ENCODE measurements at regions not wholly inside any gene's neighbourhood (a gene's known extent, or its start where the extent isn't known, plus 50 kb on each side); places are given as distances from the start of the nearest gene placed in this dataset.

GRCh38 chr10:59970396-59971368 lies 64.3 kb upstream of the CCDC6 start:
- no peak overlapping the region for H3K9ac ChIP-seq (ENCODE audit: low read depth in 1 of 2, low read length in 2 of 2)
- no peaks in the 10 kb centered on the region for H3K36me3 ChIP-seq (ENCODE audit: control insufficient read depth in 4 of 4, insufficient read depth in 3 of 4, low read depth in 1 of 4, low read length in 3 of 4)
- no peak for TF ChIP-seq CTCF (IDR thresholded peaks at IDR 0.05; ENCODE audit: low read depth, low read length, missing input control)
- no peak for TF ChIP-seq REST (IDR thresholded peaks at IDR 0.05)
- no peak for TF ChIP-seq SP1 (IDR thresholded peaks at IDR 0.05)
- no peak for TF ChIP-seq ATF3 (IDR thresholded peaks at IDR 0.05)
- no peak for TF ChIP-seq MAX (IDR thresholded peaks at IDR 0.05)
- no peak for TF ChIP-seq NR2F2 (IDR thresholded peaks at IDR 0.05)
- TF ChIP-seq TAF1 (conservative IDR thresholded peaks at IDR 0.05) = no peak
- no peak for TF ChIP-seq GABPA (IDR thresholded peaks at IDR 0.05 in 1 of 2, conservative IDR thresholded peaks at IDR 0.05 in 1 of 2)
- no peak for TF ChIP-seq HNF4A (conservative IDR thresholded peaks at IDR 0.05)
- TF ChIP-seq FOXA2 (IDR thresholded peaks at IDR 0.05) = no peak
- TF ChIP-seq HNF4G (IDR thresholded peaks at IDR 0.05) = no peak
- no peak for TF ChIP-seq JUND (IDR thresholded peaks at IDR 0.05)
- TF ChIP-seq EGR1 (IDR thresholded peaks at IDR 0.05; ENCODE audit: low read depth in 2 of 2) = no peak
- no peak for TF ChIP-seq ZBTB33 (IDR thresholded peaks at IDR 0.05)
- TF ChIP-seq RAD21 (IDR thresholded peaks at IDR 0.05) = no peak
- no peak for TF ChIP-seq RXRA (IDR thresholded peaks at IDR 0.05)
- no peak for TF ChIP-seq YY1 (IDR thresholded peaks at IDR 0.05)
- TF ChIP-seq FOXA1 (IDR thresholded peaks at IDR 0.05) = no peak
- no peaks in the 10 kb centered on the region for H3K4me1 ChIP-seq (ENCODE audit: control insufficient read depth in 4 of 4, insufficient read depth in 4 of 4, low read length in 3 of 4)
- no peak overlapping the region for H3K4me3 ChIP-seq (ENCODE audit: low read depth in 1 of 3, low read length in 3 of 3)
- no peaks in the 10 kb centered on the region for H3K27me3 ChIP-seq (ENCODE audit: control insufficient read depth in 4 of 4, insufficient read depth in 4 of 4, low read length in 3 of 4)
- no peak overlapping the region for H3K27ac ChIP-seq (ENCODE audit: low read depth in 1 of 2, low read length in 2 of 2)
- H3K9me3 ChIP-seq (ENCODE audit: control insufficient read depth in 4 of 4, low read length in 3 of 4) = no peaks in the 10 kb centered on the region
- WGBS = 81% methylated on average over 5 of the region's 5 CpGs
- DNase-seq (ENCODE audit: low spot score) = no peak
